Chondrocyte (in vitro differentiated cells): ENCODE measurements at regions not wholly inside any gene's neighbourhood (a gene's known extent, or its start where the extent isn't known, plus 50 kb on each side); places are given as distances from the start of the nearest gene placed in this dataset.

ENCODE experiments used
- DNase-seq: peaks from one replicate; pipeline ENCODE4 v3.0.0; 2021; ENCODE audit warnings: mixed read lengths, low spot score
- H3K27ac Mint-ChIP-seq: one replicate; pipeline ENCODE4 v1.8.0; 2021; ENCODE audit warnings: mild to moderate bottlenecking, moderate library complexity, mixed read lengths; ENCODE audit not compliant: unreplicated experiment
- H3K27me3 Mint-ChIP-seq: 2 replicates; pipeline ENCODE4 v1.8.0; 2021; ENCODE audit warnings: low read depth, mixed read lengths
- H3K36me3 Mint-ChIP-seq: 2 replicates; pipeline ENCODE4 v1.8.0; 2021; ENCODE audit warnings: low read depth, mixed read lengths
- H3K4me1 Mint-ChIP-seq: 2 replicates; pipeline ENCODE4 v1.8.0; 2021; ENCODE audit warnings: low read depth, mild to moderate bottlenecking, mixed read lengths
- H3K4me3 Mint-ChIP-seq: one replicate; pipeline ENCODE4 v1.8.0; 2021; ENCODE audit warnings: mild to moderate bottlenecking, moderate library complexity, mixed read lengths; ENCODE audit not compliant: unreplicated experiment
- H3K9me3 Mint-ChIP-seq: 2 replicates; pipeline ENCODE4 v1.8.0; 2021; ENCODE audit warnings: low read depth, mixed read lengths
- CTCF ChIP-seq: fragments of 200-600 bp; sonication (generic); IDR thresholded peaks from 2 replicates; pipeline ENCODE4 v1.5.0; 2021; ENCODE audit warnings: antibody characterized with exemption, mild to moderate bottlenecking, moderate library complexity

DNA sequence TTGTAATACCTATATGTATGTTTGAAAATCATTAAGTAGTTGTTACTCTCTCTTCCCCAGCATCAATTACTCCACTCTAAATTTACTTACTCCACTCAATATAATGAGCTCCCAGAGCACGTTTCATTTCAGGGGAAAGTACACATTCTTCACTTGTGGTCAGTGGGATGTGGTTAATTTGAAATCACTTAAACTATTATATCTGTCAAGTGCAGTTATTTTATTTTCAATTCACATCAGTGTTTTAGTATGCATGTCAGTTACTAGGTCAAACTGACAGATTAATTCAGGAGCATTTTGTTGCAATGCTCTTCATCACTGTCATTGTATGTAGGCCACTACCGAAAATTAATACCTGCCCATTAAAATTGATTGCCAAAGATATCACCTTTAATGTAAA lies 376.1 kb downstream of the ZIC4 start:
- H3K27me3 Mint-ChIP-seq: no peaks in the 10 kb centered on the region
- TF ChIP-seq CTCF: no peak
- no peak for DNase-seq
- H3K9me3 Mint-ChIP-seq: peaks cover 11% of the 10 kb centered on the region
- peaks cover 9% of the 10 kb centered on the region for H3K36me3 Mint-ChIP-seq
- peaks cover 9% of the 10 kb centered on the region for H3K4me1 Mint-ChIP-seq
- no peak overlapping the region for H3K4me3 Mint-ChIP-seq
- no peak overlapping the region for H3K27ac Mint-ChIP-seq

DNA sequence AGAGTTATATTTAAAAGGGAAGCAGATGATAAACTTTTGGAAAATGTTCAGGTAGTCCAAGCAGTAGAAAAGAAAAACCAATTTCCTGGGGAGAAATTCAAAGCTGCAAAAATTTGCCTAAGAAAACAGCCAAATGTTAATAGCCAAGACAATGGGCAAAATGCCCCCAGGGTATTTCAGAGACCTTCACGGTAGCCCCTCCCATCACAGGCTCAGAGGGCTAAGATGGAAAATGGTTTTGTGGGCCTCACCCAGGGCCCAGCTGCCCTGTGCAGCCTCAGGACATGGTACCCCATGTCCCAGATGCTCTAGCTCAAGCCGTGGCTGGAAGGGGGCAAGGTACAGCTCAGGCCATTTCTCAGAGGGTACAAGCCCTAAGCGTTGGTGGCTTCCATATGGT lies 391.0 kb downstream of the ZIC4 start:
- no peaks in the 10 kb centered on the region for H3K27me3 Mint-ChIP-seq
- H3K27ac Mint-ChIP-seq: no peak overlapping the region
- no peaks in the 10 kb centered on the region for H3K4me1 Mint-ChIP-seq
- no peaks in the 10 kb centered on the region for H3K9me3 Mint-ChIP-seq
- no peaks in the 10 kb centered on the region for H3K36me3 Mint-ChIP-seq
- no peak overlapping the region for H3K4me3 Mint-ChIP-seq
- no peak for TF ChIP-seq CTCF
- no peak for DNase-seq

DNA sequence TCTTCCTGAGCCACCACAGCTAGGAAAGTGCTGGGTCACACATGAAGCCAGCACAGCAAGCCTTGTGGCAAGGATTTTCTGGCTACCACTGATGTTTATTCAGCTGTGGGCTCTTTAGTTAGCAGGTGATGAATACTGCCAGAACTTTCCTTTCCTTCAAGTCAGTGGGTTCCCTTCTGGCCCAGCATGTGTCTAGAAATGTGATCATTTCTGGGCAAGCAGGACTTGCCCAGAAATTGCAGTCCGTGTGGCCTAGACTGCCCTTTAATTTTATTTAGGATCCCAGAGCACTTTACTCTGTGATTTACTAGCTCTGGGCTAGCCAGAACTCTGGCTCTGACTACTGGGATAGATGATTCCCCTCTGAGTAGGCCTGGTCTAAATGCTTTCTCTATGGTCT lies 397.5 kb downstream of the ZIC4 start:
- TF ChIP-seq CTCF: no peak
- Mint-ChIP-seq H3K36me3 (no peaks in the 10 kb centered on the region), H3K27ac (peak overlapping the region; percentile 41), H3K27me3 (no peaks in the 10 kb centered on the region), H3K9me3 (peaks cover 2% of the 10 kb centered on the region), H3K4me3 (no peak overlapping the region), H3K4me1 (peaks cover 8% of the 10 kb centered on the region)
- no peak for DNase-seq

DNA sequence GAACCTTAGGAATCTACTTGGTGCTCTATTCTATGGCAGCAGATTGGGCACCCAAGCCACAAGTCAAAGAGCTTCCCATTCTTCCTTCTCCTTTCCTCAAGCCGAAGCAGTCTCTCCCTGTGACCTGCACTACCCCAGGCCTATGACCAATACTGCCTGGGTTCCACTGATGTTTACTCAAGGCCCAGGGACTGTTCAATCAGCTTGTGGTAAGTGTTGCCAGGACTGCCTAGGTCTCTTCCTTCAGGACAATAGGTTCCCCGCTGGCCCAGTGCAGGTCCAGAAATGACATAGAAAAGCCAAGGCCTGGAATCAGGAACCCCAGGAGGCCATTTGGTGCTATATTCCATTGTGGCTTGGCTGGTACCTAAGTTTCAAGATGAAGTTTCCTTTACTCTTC lies 397.9 kb downstream of the ZIC4 start:
- Mint-ChIP-seq H3K27ac (no peak overlapping the region), H3K9me3 (peaks cover 2% of the 10 kb centered on the region), H3K36me3 (no peaks in the 10 kb centered on the region), H3K4me3 (no peak overlapping the region), H3K4me1 (peaks cover 8% of the 10 kb centered on the region), H3K27me3 (no peaks in the 10 kb centered on the region)
- DNase-seq: no peak
- no peak for TF ChIP-seq CTCF

DNA sequence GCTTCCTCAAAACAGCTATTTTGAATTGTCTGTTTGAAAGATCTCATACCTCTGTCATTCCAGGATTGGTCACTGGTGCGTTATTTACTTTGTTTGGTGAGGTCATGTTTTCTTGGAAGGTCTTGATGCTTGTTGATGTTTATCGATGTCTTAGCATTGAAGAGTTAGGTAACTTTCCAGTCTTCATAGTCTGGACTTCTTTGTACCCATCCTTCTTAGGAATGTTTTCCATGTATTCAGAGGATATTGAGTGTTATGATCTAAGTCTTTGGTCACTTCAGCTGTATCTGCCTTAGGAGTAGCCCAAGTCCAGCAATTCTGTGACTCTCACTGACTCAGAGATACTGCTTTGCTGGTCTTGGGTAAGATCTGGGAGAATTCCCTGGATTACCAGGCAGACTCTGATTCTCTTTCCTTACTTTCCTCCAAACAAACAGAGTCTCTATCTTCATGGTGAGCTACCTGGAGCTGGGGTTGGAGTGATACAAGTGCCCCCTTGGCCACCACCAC lies 398.6 kb downstream of the ZIC4 start:
- TF ChIP-seq CTCF: no peak
- no peaks in the 10 kb centered on the region for H3K27me3 Mint-ChIP-seq
- no peak overlapping the region for H3K4me3 Mint-ChIP-seq
- peaks cover 8% of the 10 kb centered on the region for H3K4me1 Mint-ChIP-seq
- H3K9me3 Mint-ChIP-seq: peaks cover 2% of the 10 kb centered on the region
- H3K36me3 Mint-ChIP-seq: no peaks in the 10 kb centered on the region
- no peak for DNase-seq
- H3K27ac Mint-ChIP-seq: no peak overlapping the region
